ENCODE measurements at regions not wholly inside any gene's neighbourhood (a gene's known extent, or its start where the extent isn't known, plus 50 kb on each side); places are given as distances from the start of the nearest gene placed in this dataset.

DNA sequence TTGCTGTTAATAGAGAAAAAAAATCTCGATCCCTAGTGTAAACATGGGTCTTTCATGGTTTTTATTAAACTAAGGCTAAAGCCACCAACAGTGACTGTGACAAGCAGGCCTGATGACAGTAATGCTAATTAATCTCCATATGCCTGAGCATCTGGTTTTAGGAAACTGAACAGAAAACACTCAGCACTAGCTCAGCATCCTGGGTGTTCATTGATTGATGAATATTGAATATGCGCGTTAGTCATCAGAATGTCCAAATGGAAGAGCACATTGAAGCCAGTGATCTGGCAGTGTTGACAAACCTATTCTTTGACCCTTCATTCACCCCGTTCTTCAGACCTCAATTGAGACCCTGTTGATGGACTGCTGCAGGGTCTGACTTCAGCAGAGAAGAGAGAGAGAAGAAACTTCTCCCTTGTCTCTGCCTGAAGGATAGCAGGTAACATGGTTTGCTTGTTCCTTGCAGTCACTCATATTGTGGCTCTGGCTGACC lies 283.8 kb downstream of the RDH14 start:
- TF ChIP-seq POLR2AphosphoS5 (IDR thresholded peaks at IDR 0.05; ENCODE audit: low read depth, low read length) (no peak), POLR2A (IDR thresholded peaks at IDR 0.05; ENCODE audit: low read depth, low read length) (no peak), TAF1 (IDR thresholded peaks at IDR 0.05; ENCODE audit: borderline replicate concordance, low read depth, low read length) (no peak)
